Ovary (tissue), 3 donors: ENCODE measurements at regions not wholly inside any gene's neighbourhood (a gene's known extent, or its start where the extent isn't known, plus 50 kb on each side); places are given as distances from the start of the nearest gene placed in this dataset.
A peak's percentile ranks its signal among the peaks of the same experiment; 100 is the strongest.

Experiments used
- EP300 ChIP-seq: sonication (generic); formaldehyde crosslinking; IDR thresholded peaks from one replicate; pipeline ENCODE4 v1.6.1; 2017; ENCODE audit warnings: antibody characterized with exemption
- TF ChIP-seq, protein P1 (sequence below), 3 donors: fragments of 450-650 bp in 2 of 3; fragments of 200-600 bp in 1 of 3; IDR thresholded peaks; one replicate each; pipeline versions ENCODE4 v1.5.1 to v1.8.0; 2016 to 2022; ENCODE audit warnings: antibody characterized with exemption in 3 of 3, mild to moderate bottlenecking in 1 of 3
- donor health status: DM: no; HTN: no; CAD: no.

DNA sequence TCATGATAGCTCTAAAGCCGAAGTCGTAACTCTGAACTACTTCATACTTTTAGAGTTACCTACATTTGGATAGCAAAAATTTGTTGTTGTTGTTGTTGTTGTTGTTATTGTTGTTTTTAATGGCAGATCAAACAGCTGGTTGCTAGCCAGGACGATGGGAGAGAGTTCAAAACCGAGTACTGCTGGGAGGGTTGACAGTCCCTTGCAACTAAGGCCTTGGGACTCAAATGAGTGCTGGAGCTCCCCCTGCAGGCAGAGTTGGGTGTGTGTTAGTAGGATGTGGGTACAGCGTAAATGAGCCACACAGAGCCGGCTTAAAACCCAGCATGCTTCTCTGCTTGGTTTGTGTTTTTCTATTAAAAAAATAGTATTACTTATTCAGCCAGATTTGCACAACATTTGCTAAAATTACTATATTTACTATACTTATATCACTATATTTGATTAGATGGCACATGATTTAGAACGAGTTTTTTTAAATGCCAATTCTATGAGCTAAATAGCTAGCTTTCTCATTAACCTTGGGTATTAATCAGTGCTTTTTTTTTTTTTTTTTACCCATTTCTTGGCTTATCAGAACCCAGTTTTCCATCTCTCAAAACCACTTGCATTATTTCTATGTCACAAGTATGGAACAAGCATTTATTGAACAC is 129.2 kb upstream of the SYT6 start:
- no peak for TF ChIP-seq EP300
- TF ChIP-seq, protein P1, sequence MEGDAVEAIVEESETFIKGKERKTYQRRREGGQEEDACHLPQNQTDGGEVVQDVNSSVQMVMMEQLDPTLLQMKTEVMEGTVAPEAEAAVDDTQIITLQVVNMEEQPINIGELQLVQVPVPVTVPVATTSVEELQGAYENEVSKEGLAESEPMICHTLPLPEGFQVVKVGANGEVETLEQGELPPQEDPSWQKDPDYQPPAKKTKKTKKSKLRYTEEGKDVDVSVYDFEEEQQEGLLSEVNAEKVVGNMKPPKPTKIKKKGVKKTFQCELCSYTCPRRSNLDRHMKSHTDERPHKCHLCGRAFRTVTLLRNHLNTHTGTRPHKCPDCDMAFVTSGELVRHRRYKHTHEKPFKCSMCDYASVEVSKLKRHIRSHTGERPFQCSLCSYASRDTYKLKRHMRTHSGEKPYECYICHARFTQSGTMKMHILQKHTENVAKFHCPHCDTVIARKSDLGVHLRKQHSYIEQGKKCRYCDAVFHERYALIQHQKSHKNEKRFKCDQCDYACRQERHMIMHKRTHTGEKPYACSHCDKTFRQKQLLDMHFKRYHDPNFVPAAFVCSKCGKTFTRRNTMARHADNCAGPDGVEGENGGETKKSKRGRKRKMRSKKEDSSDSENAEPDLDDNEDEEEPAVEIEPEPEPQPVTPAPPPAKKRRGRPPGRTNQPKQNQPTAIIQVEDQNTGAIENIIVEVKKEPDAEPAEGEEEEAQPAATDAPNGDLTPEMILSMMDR (IDR thresholded peaks at IDR 0.05) = peak; percentile 53 to 79 (median 79)
